GM21515 (cell line): ENCODE measurements at regions not wholly inside any gene's neighbourhood (a gene's known extent, or its start where the extent isn't known, plus 50 kb on each side); places are given as distances from the start of the nearest gene placed in this dataset.
"Not testable (repeated sequence)": the region's sequence is repeated elsewhere in the genome, so short reads cannot be mapped to it uniquely, and the experiment has no call there.

Source experiments
- ATAC-seq: cut with Tn5 transposase; IDR thresholded peaks from one replicate; pipeline ENCODE4 v1.9.1; 2021; ENCODE audit not compliant: unreplicated experiment

DNA sequence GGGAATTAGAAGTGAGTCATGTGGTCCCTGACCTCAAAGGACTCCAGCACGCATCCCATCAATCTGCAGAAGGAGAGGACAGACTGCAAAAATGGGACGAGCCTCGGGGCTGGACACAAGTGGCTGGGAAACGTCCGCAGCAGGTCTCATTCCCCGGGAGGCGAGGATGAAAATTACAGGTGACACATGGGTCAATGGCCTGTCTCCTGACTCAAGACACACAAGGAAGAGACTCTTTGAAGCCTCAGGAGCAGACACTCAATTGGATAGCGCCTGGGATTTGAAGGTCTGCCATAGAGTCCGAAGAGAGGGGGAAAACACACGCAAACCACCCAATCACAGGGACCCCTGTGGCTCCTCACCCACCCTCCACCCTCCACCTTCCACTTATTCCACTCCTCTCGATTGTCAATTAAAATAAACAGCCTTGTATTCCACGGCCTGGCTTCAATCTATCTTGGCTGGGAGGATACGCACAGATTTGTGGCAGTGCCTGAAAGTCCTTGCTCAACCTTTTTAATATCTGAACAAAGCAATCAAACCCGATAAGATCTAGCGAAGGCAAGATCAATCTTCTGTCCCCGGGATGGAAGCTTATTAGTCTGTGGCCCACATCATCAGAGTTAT is 101.8 kb upstream of the CADM1 start:
- no peak for ATAC-seq

DNA sequence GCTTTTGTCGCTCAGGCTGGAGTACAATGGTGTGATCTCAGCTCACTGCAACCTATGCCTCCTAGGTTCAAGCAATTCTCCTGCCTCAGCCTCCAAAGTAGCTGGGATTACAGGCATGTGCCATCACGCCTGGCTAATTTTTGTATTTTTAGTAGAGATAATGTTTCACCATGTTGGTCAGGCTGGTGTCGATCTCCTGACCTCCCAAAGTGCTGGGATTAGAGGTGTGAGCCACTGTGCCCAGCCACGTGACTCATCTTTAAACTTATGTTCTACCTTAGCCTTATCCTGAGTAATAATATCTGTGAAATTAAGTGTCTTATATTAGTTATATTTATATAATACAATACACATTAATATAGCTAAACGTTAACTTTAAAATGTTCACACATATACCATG is 101.2 kb upstream of the CADM1 start:
- not testable (repeated sequence) for ATAC-seq

GRCh38 chr11:115599125-115599524 is 94.9 kb upstream of the CADM1 start:
- no peak for ATAC-seq

DNA sequence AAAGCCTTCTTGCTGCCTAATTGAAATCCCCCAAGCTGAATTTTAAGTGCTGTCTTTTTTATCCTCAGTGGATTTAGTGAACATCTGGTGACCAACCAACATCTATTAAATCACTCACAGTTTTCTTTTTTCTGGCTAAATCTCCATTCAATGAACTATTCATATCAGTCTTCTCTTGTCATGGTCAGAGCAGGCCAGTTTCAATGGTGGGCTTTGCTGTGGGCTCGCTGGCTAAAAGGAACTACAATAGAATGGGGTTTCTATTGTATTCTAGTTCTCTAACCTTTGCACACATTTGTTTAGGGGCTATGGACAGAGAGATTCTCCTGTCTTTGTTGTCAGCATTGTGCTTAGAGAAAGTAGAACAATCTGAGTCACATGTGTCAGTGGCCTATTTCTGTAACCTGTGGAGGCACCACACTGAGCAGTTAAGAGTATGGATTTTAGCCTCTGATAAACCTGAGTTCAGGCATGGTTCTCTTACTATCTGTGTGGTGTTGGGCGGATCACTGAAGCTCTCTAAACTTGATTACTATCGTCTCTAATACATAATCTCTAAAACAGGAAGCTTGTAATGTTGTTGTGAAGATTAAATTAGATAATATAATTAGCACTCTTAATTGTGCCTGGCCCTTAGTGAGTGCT is 94.2 kb upstream of the CADM1 start:
- no peak for ATAC-seq

GRCh38 chr11:115591380-115591779 is 87.2 kb upstream of the CADM1 start:
- no peak for ATAC-seq

DNA sequence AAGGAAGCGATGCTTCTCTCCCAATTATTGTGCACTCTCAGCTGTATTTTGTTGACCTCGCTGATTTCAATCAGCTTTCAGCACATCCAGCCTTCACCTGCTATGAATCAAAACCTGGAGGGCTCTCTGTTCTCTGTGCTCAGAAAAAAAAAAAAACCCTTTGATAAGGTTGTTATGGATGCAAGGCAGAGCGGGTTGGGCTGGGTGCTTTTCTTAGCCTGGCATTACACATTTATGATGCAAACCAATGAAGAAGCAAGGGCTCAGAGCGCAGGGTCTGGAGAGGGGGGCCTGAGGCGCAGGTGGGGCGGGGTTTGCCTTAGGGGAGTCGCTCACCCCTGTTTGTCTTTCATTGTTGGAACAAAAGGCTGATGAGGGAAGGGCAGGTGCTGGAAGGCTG is 86.0 kb upstream of the CADM1 start:
- ATAC-seq: no peak

DNA sequence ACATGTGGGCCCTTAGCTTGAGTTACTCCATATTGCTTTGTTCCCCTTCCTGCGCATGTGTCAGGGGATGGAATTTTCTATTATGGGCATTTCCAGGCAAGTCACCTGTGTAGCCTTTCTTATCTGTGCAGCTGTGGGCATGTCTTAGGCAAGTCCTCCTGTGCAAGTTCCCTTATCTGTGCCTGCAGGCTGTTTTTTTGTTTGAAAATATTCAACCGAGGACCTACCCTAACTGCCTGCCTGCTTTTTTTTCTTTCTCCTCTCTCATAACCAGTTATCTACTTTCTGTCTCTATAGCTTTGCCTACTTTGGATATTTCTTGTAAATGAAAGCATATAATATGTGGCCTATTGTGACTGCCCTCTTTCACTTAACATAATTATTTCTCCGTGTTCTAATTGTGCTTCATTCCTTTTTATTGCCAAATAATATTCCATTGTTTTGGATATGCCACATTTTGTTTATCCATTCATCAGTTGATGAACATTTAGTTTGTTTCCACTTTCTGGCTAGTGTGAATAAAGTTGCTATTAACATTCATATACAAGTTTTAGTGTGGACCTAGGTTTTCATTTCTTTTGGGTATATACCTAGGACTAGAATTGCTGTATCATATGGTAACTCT is 83.6 kb upstream of the CADM1 start:
- ATAC-seq: no peak

DNA sequence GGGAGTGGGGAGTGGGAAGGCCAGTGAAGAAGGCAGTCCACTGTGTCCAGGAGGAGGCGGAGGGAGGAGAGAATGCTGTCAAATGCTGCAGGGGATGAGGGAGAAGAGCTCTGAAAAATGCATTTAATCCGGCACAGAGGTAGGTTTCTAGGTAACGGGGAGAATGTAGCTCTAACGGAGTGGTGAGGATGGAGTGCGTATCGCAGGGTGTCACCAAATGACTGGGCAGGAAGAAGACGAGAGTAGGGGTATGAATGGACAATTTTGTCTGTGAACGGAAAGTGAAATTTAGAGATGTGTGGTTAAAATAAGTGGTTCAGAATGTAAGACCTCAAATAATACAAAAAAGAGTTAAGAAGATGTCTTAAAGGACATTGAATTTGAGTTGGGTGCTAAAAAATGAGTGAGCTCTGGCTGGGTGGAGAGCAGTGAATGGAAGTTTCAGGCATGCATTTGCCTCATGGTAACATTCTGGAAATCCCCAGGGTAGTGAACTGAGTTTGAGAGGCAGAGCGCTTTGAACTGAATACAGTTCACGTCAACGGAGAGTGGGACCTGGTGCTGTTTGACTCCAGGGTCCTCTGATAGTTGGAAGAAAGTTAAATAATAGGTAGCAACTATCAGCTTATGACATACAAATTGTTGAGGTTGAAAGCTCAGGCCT is 81.3 kb upstream of the CADM1 start:
- ATAC-seq: peak; percentile 93

- ATAC-seq: no peak
Observed at GRCh38 chr11:115581871-115582639, 77.8 kb upstream of the CADM1 start.

DNA sequence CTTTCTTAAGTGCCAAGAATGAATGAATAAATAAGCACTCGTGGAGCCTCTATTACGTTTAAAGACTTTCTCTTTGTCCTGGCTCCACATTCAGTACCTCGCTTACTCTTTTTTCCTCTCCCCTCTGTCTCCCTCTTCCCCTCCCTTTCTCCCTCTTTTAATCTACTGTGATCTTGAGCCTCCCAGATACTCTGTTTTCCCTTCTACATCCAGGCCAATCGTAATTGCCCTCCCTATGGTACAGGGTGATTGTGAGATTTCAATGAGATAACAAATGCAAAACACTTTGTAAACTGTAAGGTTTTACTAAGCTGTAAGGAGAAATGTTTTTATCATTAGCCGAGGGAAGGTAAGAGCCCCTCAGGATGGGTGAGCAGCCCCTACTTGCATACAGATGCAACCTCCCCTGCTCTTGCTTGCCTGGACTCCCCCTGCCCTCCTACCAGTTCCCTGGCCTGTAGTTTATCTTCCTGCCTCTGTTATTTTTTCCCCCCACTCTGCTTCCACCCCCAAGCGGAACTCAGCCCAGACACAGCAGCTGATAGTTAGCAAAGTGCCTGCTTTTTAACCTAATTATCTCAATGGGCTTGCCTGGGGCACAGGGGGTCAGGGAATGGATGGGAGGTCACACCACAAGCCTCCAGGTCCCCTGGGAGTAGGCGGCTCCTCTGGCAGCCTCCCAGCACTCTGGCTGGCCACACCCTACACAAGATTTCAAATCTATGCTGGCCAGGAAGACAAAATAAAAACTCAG is 76.9 kb upstream of the CADM1 start:
- ATAC-seq: no peak

- ATAC-seq: no peak
Observed at GRCh38 chr11:115580416-115580815, 76.2 kb upstream of the CADM1 start.

DNA sequence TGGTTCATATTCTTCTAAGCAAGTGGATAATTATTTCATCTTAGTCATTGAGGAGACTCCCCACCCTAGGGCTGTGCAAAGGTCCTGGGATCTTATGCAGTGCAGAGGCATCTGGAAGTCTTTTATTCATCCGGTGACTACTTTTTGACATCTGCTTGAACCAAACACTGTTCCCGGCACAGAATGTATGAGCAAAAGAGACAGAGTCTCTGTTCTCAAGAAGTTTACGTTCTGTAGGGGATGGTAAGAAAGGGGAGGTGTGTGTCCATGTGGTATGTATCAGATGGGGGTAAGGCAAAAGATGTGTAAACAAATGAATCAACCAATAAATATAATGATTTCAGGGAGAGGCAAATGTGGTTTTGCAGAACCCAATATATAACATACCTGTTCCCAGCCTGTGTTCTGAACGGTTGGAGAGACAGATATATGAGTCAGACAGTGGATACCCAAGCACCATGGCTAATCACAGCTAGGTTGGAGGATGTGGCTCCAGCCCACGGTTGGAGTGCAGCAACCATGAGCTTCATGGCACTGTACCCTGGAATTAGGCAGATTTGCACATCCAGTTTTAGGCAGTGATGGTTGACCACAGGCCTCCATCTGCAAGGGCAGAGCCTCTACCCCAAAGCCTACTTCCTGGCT is 75.1 kb upstream of the CADM1 start:
- no peak for ATAC-seq

DNA sequence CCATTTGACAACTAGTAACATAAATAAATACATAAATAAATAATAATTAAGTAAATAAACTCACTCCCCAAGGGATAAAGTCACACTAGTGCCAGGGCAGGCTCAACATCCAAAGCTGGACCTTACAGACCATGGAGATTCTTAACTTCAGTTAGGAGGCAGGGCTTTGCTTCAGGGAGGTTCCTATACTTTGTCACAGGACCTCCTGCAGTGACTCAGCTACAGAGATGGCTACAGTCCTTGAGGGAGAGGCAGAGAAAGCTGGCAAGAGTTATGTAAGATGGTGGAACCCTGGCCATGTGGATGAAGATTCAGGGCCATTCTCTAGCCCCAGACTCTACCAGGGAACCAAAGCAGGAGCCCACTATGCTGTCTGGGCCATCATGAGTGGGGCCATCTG is 74.1 kb upstream of the CADM1 start:
- no peak for ATAC-seq

- no peak for ATAC-seq
Observed at GRCh38 chr11:115577701-115578100, 73.5 kb upstream of the CADM1 start.

DNA sequence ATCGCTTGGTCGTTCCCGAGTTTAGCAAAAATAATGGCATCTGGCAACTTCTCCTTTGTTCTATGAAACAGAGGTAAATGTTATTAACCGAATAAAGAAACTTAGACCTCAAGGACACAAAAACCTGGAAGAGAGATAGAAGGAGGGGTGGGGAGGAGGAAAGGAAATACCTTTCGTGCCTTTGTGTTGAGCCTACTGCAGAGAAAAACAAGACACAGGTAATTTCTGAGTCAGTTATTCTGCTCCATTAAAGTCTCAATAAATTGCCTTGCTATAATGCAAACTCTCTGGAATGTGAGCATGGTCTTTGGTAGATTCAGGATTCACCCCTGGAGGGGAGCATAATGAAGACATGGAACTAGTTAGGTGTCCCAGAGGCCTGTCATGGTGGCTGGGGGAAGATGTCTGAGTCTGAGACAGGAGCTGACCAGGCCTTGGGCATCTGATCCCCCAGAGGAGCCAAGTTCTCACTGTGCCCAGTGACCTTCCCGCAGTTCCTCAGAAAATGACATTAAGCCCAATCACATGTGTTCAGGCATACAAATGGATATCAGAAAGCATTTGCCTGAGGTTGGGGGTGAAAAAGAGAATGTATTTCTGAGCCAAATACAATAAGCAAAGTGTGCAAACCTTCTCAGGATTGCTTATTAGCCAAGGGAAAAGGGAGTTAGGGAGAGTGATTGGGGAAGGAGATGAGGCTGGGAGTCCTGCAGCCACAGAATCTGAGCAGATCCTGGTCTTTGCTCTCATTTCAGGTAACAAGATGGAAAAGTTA is 72.6 kb upstream of the CADM1 start:
- ATAC-seq: no peak

GRCh38 chr11:115572551-115572950 is 68.3 kb upstream of the CADM1 start:
- no peak for ATAC-seq

GRCh38 chr11:115566180-115566764 is 62.1 kb upstream of the CADM1 start:
- ATAC-seq: no peak

DNA sequence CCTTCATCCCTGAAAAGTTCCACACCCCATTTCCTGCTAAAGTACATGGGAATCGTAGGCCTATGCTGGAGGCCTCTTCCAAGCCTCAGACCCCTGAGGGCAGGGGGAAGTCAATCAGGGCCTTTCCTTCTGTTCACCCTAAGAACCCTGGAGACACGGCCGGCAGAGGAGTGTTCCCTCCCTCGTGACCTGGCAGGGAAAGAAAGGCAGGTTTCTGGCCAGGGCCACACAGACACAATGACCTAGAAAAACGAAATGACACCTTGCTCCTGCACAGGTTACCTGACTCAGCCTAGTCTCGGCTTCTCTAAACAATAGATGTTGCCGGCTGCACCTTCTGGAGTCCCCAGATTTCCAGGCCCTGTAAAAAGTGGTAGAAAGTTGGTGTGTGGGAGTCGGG is 60.6 kb upstream of the CADM1 start:
- ATAC-seq: no peak

DNA sequence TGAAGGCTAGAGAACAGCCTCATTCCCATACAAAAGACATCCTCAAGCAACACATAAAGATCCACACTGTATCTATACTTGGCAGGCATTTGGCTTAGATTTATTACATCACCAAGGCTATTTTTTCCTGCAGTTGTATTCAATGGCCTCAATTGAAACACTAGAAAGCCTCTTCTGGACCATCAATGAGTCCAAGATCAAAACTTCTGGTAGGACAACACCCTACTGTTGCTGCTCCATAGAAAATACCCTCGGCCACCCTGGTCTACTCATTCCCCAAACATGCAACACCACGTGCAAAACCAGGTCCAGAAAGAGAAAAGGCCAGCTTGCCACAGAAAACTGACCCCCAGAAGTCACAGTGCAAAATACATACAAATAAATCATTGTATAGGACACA is 56.9 kb upstream of the CADM1 start:
- no peak for ATAC-seq
